ENCODE measurements at regions not wholly inside any gene's neighbourhood (a gene's known extent, or its start where the extent isn't known, plus 50 kb on each side); places are given as distances from the start of the nearest gene placed in this dataset.

- in situ Hi-C loops (cut with HindIII; ENCODE audit: low pct_unique_long_range_greater_than_20kb, low sequenced_read_pairs) = no loop called here
- no peak for DNase-seq (ENCODE audit: low read depth, low spot score)
Measured at GRCh38 chr2:188878716-188879115, 95.5 kb upstream of the COL3A1 start.

GRCh38 chr2:188880740-188881139 is 93.4 kb upstream of the COL3A1 start:
- in situ Hi-C loops (cut with HindIII; ENCODE audit: low pct_unique_long_range_greater_than_20kb, low sequenced_read_pairs) = no loop called here
- no peak for DNase-seq (ENCODE audit: low read depth, low spot score)

GRCh38 chr2:188881434-188881833 is 92.7 kb upstream of the COL3A1 start:
- DNase-seq (ENCODE audit: low read depth, low spot score) = no peak
- in situ Hi-C loops (cut with HindIII; ENCODE audit: low pct_unique_long_range_greater_than_20kb, low sequenced_read_pairs) = no loop called here

- in situ Hi-C loops (cut with HindIII; ENCODE audit: low pct_unique_long_range_greater_than_20kb, low sequenced_read_pairs) = no loop called here
- no peak for DNase-seq (ENCODE audit: low read depth, low spot score)
Measured at GRCh38 chr2:188884046-188884445, 90.1 kb upstream of the COL3A1 start.

GRCh38 chr2:188884517-188884916 is 89.7 kb upstream of the COL3A1 start:
- DNase-seq (ENCODE audit: low read depth, low spot score) = no peak
- in situ Hi-C loops (cut with HindIII; ENCODE audit: low pct_unique_long_range_greater_than_20kb, low sequenced_read_pairs) = no loop called here

- in situ Hi-C loops (cut with HindIII; ENCODE audit: low pct_unique_long_range_greater_than_20kb, low sequenced_read_pairs) = no loop called here
- DNase-seq (ENCODE audit: low read depth, low spot score) = no peak
Measured at GRCh38 chr2:188889187-188889586, 85.0 kb upstream of the COL3A1 start.

GRCh38 chr2:188890755-188891154 is 83.4 kb upstream of the COL3A1 start:
- in situ Hi-C loops (cut with HindIII; ENCODE audit: low pct_unique_long_range_greater_than_20kb, low sequenced_read_pairs) = no loop called here

GRCh38 chr2:188892636-188893035 is 81.5 kb upstream of the COL3A1 start:
- no peak for DNase-seq (ENCODE audit: low read depth, low spot score)
- in situ Hi-C loops (cut with HindIII; ENCODE audit: low pct_unique_long_range_greater_than_20kb, low sequenced_read_pairs) = no loop called here

More at GRCh38 chr2:188890755-188891154, 83.4 kb upstream of the COL3A1 start:
- no peak for DNase-seq (ENCODE audit: low read depth, low spot score)

- DNase-seq (ENCODE audit: low read depth, low spot score) = no peak
- in situ Hi-C loops (cut with HindIII; ENCODE audit: low pct_unique_long_range_greater_than_20kb, low sequenced_read_pairs) = no loop called here
Measured at GRCh38 chr2:188893972-188894371, 80.2 kb upstream of the COL3A1 start.

- in situ Hi-C loops (cut with HindIII; ENCODE audit: low pct_unique_long_range_greater_than_20kb, low sequenced_read_pairs) = no loop called here
- DNase-seq (ENCODE audit: low read depth, low spot score) = no peak
Measured at GRCh38 chr2:188894979-188895378, 79.2 kb upstream of the COL3A1 start.

- DNase-seq (ENCODE audit: low read depth, low spot score) = no peak
- in situ Hi-C loops (cut with HindIII; ENCODE audit: low pct_unique_long_range_greater_than_20kb, low sequenced_read_pairs) = no loop called here
Measured at GRCh38 chr2:188897096-188897495, 77.1 kb upstream of the COL3A1 start.

- DNase-seq (ENCODE audit: low read depth, low spot score) = no peak
- in situ Hi-C loops (cut with HindIII; ENCODE audit: low pct_unique_long_range_greater_than_20kb, low sequenced_read_pairs) = no loop called here
Measured at GRCh38 chr2:188898261-188898660, 75.9 kb upstream of the COL3A1 start.

GRCh38 chr2:188902901-188903491 is 71.2 kb upstream of the COL3A1 start:
- DNase-seq (ENCODE audit: low read depth, low spot score) = no peak
- in situ Hi-C loops (cut with HindIII; ENCODE audit: low pct_unique_long_range_greater_than_20kb, low sequenced_read_pairs) = no loop called here

GRCh38 chr2:188903740-188904139 is 70.4 kb upstream of the COL3A1 start:
- DNase-seq (ENCODE audit: low read depth, low spot score) = no peak
- in situ Hi-C loops (cut with HindIII; ENCODE audit: low pct_unique_long_range_greater_than_20kb, low sequenced_read_pairs) = no loop called here

- no peak for DNase-seq (ENCODE audit: low read depth, low spot score)
Measured at GRCh38 chr2:188909036-188909435, 65.1 kb upstream of the COL3A1 start.

GRCh38 chr2:188916736-188917135 is 57.4 kb upstream of the COL3A1 start:
- DNase-seq (ENCODE audit: low read depth, low spot score) = no peak
- in situ Hi-C loops (cut with HindIII; ENCODE audit: low pct_unique_long_range_greater_than_20kb, low sequenced_read_pairs) = no loop called here

More at GRCh38 chr2:188909036-188909435, 65.1 kb upstream of the COL3A1 start:
- in situ Hi-C loops (cut with HindIII; ENCODE audit: low pct_unique_long_range_greater_than_20kb, low sequenced_read_pairs) = no loop called here

GRCh38 chr2:188917632-188918031 is 56.5 kb upstream of the COL3A1 start:
- in situ Hi-C loops (cut with HindIII; ENCODE audit: low pct_unique_long_range_greater_than_20kb, low sequenced_read_pairs) = no loop called here
- no peak for DNase-seq (ENCODE audit: low read depth, low spot score)

GRCh38 chr2:188919824-188920223 is 54.3 kb upstream of the COL3A1 start:
- no peak for DNase-seq (ENCODE audit: low read depth, low spot score)
- in situ Hi-C loops (cut with HindIII; ENCODE audit: low pct_unique_long_range_greater_than_20kb, low sequenced_read_pairs) = no loop called here

- DNase-seq (ENCODE audit: low read depth, low spot score) = no peak
Measured at GRCh38 chr2:188922191-188922590, 52.0 kb upstream of the COL3A1 start.

More at GRCh38 chr2:188922191-188922590, 52.0 kb upstream of the COL3A1 start:
- in situ Hi-C loops (cut with HindIII; ENCODE audit: low pct_unique_long_range_greater_than_20kb, low sequenced_read_pairs) = no loop called here
